GM21825 (cell line): ENCODE measurements at regions not wholly inside any gene's neighbourhood (a gene's known extent, or its start where the extent isn't known, plus 50 kb on each side); places are given as distances from the start of the nearest gene placed in this dataset.
"Not testable (repeated sequence)": the region's sequence is repeated elsewhere in the genome, so short reads cannot be mapped to it uniquely, and the experiment has no call there.

Experiments
- ATAC-seq: cut with Tn5 transposase; IDR thresholded peaks from one replicate; pipeline ENCODE4 v1.9.1; 2021; ENCODE audit warnings: mild to moderate bottlenecking, moderate library complexity; ENCODE audit not compliant: unreplicated experiment

GRCh38 chrX:148259990-148260389, 240.4 kb upstream of the AFF2 start:
- ATAC-seq: no peak

DNA sequence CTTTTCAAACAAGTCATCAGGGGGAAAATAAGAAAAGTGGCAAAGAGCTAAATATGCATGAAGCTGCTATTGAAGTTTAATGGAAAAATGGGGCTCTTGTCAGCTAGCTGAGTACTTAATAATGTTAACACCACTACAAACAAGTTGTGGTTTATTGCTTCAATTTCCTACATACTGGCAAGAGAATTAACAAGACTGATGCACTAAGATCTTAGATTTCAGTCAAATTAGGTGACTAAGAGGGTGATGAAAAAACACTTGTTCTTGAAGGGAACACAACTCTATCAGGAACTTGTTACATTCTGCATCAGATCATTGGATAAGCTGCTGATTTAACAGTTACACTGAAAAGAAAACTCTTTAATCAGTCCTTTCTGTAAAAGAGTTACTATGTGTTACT, 234.6 kb upstream of the AFF2 start:
- ATAC-seq: no peak

GRCh38 chrX:148268673-148269072, 231.7 kb upstream of the AFF2 start:
- ATAC-seq: no peak

DNA sequence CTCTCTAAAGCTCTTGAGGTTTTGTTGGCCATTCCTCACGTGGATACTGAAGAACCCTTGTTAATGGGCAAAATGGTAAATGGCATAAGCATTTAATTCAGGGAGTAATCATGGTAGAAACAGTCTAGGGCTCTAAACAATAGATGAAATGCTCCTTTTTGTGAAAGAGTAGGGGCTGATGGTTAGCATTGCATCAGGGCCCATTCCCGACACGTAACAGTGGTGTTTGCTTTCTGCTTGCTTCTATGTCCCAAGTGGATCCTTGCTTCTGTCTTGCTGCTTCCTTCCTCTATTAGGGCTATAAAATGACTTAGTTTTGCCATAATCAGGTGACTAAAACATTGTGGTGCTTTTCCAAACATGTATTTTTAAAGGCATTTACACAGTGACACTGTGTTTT, 230.9 kb upstream of the AFF2 start:
- ATAC-seq: no peak

DNA sequence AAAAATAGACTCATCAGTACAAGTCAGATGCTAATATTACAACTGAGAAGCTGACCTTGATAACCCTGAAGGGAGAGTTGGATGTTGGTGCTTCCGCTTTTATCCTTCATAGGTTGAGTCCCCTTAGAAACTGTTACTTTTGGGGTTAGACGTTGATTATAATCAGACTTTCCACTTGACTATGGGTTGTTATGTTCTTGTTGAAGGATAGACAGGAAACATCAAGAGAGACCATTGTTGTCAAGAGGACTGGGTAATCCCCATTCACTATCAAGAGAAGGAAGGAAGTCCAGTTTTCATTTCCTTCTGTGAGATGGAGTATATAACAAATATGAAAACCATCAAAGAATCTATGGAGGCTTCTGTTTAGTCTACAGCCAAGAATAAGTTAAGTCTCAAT, 229.9 kb upstream of the AFF2 start:
- ATAC-seq: no peak

- ATAC-seq: no peak
These were observed 229.2 kb upstream of the AFF2 start for GRCh38 chrX:148271263-148271662.

- ATAC-seq: no peak
These were observed 218.5 kb upstream of the AFF2 start for GRCh38 chrX:148281920-148282319.

DNA sequence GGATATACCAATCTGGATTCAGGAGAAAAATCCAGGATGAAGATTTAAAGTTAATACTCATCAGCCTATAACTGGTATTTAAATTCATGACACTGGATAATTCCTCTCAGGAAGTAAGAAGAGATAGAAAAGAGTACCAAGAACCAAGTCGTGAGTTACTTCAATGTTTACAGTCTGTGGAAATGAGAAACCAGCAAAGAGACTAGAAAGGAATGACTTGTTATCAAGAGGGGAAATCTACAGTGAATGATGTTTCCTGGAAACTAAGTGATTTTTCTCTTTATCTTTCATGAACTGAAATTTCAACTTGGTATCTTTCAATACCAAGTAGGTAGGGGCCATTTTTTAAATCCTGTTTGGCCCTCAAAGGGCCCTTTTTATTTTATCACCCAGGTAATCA, 217.9 kb upstream of the AFF2 start:
- no peak for ATAC-seq

DNA sequence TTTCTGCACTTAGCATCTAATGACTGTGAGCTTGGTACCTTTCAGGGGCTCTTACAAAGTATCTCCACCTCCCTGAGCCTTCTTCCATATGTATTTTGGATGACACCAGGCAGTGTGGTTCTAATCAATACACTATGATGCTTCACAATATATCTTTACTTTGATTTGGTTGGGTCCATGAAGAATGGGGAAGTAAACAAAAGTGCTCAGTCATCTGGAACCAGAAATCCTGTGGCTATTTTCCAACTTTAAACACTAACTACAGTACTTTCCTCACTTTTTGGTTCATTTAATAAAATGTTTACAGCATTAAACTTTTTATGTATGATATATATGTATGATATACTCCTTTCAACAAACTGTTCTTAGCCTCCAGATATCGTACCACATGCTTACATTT, 216.4 kb upstream of the AFF2 start:
- no peak for ATAC-seq

- ATAC-seq: no peak
These were observed 215.6 kb upstream of the AFF2 start for GRCh38 chrX:148284821-148285220.

DNA sequence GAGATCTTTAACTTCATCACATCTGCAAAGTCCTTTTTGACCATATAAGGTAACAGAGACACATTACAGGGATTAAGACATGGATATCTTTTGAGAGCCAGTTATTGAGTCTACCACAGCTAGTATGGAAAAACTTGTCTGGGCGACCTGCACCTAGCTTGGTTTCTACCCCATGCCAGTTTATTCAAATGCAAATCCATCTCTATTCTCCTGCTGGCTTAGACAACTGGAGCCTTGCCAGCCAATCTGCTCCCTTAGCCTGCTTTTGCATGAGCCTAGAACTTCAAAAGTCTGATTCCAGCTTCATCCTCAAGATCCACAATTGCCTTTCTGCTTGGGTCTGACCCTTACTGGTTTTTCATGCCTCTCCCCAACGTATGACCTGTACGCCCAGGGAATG, 212.0 kb upstream of the AFF2 start:
- ATAC-seq: no peak

DNA sequence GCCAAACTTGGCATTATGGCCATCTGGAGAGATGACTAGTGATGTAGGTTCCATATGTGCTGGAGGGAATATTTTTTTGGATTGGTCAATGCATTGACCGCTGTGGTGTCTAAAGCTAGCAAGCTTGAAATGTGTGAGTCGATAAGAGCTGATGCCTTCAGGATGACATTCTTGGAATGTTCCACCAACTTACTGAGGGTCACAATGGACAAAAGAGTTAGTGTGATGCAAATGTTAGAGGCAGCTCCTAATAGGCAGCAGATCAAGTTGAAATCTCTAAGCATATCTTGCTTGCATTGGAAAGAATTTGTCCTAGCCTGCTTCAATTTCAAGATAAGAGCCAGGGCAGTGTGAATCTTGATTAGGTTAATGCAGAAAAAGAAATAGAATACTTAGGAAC, 210.4 kb upstream of the AFF2 start:
- ATAC-seq: no peak

DNA sequence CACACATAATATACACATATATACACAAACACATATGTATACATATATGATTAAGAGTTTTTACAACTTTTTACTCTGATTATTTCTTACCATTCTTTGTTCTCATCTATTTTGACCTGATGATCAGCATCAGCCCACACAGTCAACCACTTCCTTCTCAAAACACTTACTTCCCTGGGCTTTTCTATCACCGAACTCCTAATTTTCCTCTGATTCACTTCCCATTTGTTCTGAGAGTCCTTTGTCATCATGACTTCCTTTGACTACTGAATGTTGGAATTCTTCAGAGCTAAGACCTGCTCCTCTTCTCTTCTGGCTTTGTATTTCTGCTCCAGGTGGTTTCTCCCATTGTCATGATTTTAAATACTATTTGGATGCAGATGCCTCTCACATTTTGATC, 209.5 kb upstream of the AFF2 start:
- no peak for ATAC-seq

DNA sequence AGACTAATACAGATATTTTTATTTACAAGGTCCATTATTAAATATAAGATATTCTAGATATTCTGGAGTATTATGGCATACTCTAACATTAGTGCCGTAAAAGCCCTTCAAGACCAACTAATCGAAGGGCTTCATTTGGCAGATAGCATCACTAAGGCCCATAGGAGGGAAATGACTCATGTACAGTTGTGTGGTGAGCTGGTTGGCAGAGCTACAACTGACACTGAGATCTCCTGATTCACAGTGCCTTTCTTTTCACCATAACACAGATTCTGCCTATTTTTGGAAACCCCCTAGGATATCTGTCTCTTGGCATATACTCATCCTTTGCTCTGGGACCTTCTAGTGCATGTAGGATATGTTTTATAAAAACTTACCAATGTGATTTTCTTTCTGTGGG, 201.7 kb upstream of the AFF2 start:
- ATAC-seq: no peak

- not testable (repeated sequence) for ATAC-seq
These were observed 195.2 kb upstream of the AFF2 start for GRCh38 chrX:148305214-148305613.

GRCh38 chrX:148309413-148309812, 191.0 kb upstream of the AFF2 start:
- no peak for ATAC-seq

GRCh38 chrX:148310426-148311165, 189.8 kb upstream of the AFF2 start:
- ATAC-seq: peak; percentile 87

- ATAC-seq: no peak
These were observed 188.9 kb upstream of the AFF2 start for GRCh38 chrX:148311544-148311943.

- ATAC-seq: no peak
These were observed 185.5 kb upstream of the AFF2 start for GRCh38 chrX:148314876-148315275.

DNA sequence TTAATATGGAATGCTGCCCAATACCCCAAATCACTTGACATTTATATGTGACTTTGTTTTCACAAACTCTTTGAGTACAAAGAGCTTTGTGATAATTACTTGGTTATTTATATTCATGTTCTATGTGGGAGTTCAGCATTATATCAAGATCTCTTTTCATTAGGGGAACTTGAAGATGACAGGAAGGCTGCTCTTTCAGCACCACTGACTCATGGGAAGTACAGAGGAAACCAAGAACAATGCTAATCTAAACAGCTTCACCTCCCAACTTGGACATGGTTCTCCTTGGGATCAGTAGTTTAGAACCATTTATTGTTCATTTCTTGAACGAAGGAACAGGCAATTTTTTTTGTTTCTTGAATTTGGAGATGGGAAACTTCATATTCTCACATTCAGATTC, 184.0 kb upstream of the AFF2 start:
- no peak for ATAC-seq

DNA sequence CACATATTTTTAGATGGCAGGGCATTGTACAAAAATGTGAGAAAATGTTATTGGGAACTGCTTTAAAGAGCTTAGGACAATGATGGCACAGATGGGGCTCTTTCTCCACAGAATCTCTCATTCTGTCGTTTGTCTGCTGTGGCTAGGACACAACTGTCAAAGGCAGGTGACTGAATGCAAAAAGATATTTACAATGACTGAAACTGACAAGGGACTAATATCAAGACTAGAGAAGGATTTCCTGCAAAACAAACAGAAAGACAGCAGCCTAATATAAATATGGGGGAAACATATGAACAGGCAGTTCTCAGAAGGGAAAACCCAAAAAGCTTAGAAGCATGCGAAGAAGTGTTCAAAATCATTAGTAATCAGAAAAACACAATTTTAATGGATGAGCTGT, 177.5 kb upstream of the AFF2 start:
- no peak for ATAC-seq

DNA sequence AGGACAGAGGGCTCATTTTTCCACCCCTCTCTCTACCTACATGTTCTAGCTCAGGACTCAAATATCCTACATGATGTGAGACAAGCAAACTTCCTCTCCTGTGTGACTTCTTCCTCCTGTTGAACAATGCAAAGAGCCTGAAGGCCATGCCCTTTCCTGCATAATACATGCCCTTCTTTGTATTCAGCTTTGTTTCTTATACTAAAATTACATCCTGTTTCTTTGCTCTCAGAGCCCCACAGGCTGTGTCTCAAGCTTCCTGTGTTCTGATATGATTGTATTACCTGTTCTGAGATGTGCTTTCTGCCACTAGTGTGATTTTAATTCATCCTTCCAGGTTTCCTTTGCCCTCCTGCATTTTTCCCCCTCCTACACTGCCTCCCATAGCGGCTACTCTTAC, 166.4 kb upstream of the AFF2 start:
- no peak for ATAC-seq

DNA sequence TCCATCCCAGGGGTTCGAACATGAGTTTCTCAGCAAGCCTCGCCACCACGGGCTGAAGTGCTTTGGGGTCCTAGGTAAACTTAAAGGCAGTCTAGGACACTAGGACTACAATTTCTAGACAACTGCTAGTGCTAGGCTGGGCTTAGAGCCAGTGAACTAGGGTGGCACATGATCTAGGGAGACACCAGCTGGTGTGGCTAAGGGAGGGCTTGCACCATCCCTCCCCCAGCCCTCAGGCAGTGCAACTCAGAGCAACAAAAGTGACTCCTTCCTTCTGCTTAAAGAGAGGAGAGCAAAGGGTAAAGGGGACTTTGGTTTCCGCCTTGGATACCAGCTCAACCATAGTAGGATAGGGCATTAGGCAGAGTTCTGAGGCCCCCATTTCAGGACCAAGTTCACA, 162.5 kb upstream of the AFF2 start:
- no peak for ATAC-seq
